ENCODE measurements at regions not wholly inside any gene's neighbourhood (a gene's known extent, or its start where the extent isn't known, plus 50 kb on each side); places are given as distances from the start of the nearest gene placed in this dataset.

DNA sequence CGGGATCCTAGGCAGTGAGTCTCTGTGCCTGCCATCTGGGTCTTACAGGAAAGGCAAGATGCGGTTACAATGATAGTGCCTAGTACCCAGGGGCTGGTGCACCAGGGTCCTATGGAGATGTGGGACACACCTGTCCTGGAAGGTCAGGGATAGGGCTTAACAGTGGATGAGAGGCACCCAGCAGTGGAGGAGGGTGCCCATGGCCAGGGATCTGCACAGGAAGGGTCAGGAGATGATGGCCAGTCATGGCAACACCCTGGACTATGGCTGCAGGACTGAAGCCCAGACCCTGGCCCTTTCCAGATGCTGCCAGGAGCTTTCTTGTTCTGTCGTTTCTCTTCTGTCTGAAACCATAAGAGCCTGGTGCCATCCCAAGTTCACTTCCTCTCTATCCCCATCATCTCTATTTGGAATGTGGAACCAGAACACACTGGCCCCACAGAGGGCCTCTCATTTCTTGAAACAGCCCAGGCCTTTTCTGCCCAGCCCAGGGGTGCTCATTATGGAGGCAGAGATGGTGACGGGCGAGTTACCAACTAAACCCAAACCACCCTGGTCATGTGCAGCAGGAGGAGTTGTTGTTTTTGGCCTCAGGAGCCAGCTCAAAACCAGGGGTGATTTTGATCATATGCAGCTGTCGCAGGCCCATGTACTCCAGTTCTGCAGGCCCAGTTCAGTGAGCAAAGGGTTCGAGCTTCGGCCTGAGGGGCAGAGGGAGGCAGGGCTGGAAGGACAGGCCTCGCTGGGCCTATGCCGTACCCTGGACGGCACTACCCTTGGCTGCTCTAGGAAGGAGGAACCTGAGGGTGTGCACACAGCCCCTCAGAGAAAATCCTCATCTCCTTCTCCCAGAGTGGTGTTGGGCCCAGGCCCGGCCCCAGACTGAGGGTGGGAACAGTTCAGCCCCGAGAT lies 52.6 kb upstream of the GDF10 start:
- DNase-seq (peak in 1 of 3 donors; percentile 71), ATAC-seq (no peak)
- Histone ChIP-seq H3K4me3 (ENCODE audit: low read length) (no peak overlapping the region), H3K27me3 (ENCODE audit: control insufficient read depth, insufficient read depth) (no peaks in the 10 kb centered on the region), H3K4me1 (ENCODE audit: control insufficient read depth, insufficient read depth, low read length) (no peaks in the 10 kb centered on the region), H3K27ac (ENCODE audit: low read length) (no peak overlapping the region), H3K9me3 (ENCODE audit: control insufficient read depth, low read length) (no peaks in the 10 kb centered on the region)
- 73% methylated on average over 13 of the region's 13 CpGs for WGBS
- intact Hi-C loops (cut with DNase I), result no loop called here

DNA sequence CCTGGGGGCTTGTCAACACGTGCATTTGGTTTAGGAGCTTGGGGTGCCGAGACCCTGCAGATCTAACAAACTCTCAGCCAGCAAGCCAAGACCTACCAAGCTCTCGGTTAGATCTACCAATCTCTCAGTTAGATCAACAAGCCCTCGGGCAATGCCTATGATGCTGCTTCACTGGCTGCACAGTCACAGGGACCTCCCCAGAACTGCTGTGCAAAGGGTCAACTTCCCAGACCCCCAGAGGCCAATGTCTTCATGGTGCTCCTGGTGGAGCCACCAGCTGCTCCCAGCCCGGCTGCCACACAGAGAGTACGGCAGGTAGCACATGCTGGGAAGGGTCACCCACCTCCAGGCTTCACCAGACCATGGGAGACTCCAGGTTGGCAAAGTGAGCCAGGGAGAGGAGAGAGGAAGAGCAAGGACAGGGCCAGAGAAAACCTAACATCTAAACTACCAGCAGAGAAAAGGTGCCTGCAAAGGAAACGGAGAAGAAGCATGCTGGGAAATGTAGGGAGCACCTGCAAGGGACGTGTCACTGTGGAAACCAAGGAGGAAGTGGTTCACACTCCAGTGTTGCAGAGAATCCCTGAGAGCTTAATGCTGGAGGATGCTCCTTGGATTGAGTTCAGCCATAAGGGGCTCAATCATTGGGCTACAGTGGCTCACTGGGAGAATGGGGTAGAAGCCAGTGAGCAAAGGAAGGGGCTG lies 51.5 kb upstream of the GDF10 start:
- no peak overlapping the region for H3K4me3 ChIP-seq (ENCODE audit: low read length)
- H3K27me3 ChIP-seq (ENCODE audit: control insufficient read depth, insufficient read depth), result no peaks in the 10 kb centered on the region
- DNase-seq (no peak), ATAC-seq (no peak)
- no peaks in the 10 kb centered on the region for H3K4me1 ChIP-seq (ENCODE audit: control insufficient read depth, insufficient read depth, low read length)
- intact Hi-C loops (cut with DNase I), result no loop called here
- no peaks in the 10 kb centered on the region for H3K9me3 ChIP-seq (ENCODE audit: control insufficient read depth, low read length)
- 86% methylated on average over 8 of the region's 8 CpGs for WGBS
- H3K27ac ChIP-seq (ENCODE audit: low read length), result no peak overlapping the region

GRCh38 chr10:47249881-47250280 lies 50.1 kb upstream of the GDF10 start:
- no peak for DNase-seq
- Histone ChIP-seq H3K27me3 (ENCODE audit: control insufficient read depth, insufficient read depth) (no peaks in the 10 kb centered on the region), H3K27ac (ENCODE audit: low read length) (no peak overlapping the region), H3K4me3 (ENCODE audit: low read length) (no peak overlapping the region), H3K9me3 (ENCODE audit: control insufficient read depth, low read length) (no peaks in the 10 kb centered on the region), H3K4me1 (ENCODE audit: control insufficient read depth, insufficient read depth, low read length) (peaks cover 3% of the 10 kb centered on the region)
- intact Hi-C loops (cut with DNase I), result no loop called here
- no peak for ATAC-seq
- WGBS, result 95% methylated on average over 4 of the region's 4 CpGs

All from right cardiac atrium (tissue), 5 donors.